ENCODE measurements at regions not wholly inside any gene's neighbourhood (a gene's known extent, or its start where the extent isn't known, plus 50 kb on each side); places are given as distances from the start of the nearest gene placed in this dataset.

DNA sequence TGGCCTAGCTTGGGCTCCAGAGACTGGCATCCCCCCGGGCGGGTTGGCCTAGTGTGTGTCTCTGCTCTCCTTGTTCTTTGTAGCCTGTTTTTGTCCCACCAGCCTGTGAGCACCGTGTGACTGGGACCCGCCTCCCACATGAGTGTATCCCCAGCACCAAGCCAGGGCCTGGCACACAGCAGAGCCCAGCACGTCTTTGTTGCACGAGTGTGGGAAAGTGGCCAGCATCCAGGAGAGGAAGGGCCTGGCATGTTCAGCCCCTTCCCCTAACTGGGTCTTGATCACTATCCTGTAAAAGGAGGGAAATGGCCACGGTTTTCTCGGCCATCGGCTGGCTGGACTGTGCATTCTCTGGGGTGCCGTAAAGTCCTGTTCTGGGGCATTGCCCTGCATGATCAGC, 290.1 kb downstream of the BMP7 start:
- no peak for DNase-seq

GRCh38 chr20:56978475-56978874, 288.0 kb downstream of the BMP7 start:
- DNase-seq: no peak

GRCh38 chr20:56979125-56979524, 287.3 kb downstream of the BMP7 start:
- no peak for DNase-seq

- DNase-seq: no peak
Observed at GRCh38 chr20:56981301-56981700, 285.1 kb downstream of the BMP7 start.

GRCh38 chr20:56983813-56984212, 282.6 kb downstream of the BMP7 start:
- DNase-seq: no peak

- DNase-seq: no peak
Observed at GRCh38 chr20:56985066-56985685, 281.3 kb downstream of the BMP7 start.

- no peak for DNase-seq
Observed at GRCh38 chr20:56986476-56986875, 280.0 kb downstream of the BMP7 start.

- no peak for DNase-seq
Observed at GRCh38 chr20:56986931-56987720, 279.3 kb downstream of the BMP7 start.

DNA sequence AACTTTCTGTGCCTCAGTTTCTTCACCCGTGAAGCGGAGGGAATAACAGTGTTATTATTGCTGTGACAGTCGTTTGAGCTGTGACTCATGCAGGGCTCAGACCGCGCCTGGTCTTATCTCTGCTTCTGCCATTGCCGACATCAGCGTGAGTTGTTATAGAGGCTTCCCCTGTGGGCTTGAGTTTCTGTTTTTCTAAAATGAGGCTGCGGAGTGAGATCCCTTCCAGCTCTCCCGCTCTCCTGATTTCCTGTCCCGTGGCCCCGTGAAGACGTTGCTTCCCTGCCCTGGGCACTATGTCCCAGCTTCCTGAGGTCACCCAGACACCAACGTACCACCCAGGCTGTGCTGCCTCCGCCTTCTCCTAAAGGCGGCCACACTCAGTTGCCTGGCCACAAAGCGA, 278.5 kb downstream of the BMP7 start:
- DNase-seq: no peak

GRCh38 chr20:56988446-56988845, 278.0 kb downstream of the BMP7 start:
- DNase-seq: no peak

DNA sequence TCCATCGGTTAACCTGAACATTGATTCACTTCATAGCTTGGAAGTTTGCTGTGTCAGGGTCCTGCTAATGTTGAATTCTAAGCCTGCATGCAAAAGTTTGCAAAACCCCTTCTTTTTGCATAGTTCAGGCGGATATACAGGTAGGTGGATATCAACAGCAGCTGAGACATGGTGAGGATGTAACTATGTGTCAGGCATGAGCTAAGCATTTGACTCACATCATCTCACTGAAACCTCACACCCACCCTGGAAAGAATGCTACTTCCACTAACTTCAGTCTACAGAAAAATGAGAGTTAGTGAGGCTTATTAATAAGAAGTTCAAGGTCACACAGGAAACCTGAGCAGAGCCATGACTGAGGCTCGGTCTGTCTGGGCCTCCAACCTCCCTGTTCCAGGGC, 276.9 kb downstream of the BMP7 start:
- no peak for DNase-seq

DNA sequence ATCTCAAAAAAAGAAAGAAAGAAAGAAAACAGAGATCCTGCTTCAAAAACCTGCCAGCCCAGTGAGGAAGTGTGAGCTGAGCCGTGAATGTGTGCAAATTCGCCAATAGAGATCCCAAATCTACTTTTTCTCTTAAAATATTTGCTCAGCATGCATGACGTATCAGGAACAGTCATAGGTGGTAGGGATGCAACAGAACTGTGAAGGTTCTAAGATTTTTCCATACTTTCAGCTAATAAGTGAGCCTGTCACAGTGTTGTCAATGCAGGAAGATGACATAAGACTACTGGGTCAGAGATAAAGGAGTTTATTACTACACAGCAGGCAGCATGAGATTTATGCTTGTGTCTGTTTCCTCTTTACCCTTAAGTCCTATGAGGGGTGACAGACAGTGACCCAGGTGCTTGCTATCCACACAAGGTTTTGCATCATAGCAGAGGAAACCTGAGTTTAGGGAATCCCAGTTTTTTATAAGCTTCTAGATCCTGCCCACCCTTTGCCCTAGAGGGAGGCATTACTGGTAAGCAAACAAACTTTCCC, 273.4 kb downstream of the BMP7 start:
- no peak for DNase-seq

DNA sequence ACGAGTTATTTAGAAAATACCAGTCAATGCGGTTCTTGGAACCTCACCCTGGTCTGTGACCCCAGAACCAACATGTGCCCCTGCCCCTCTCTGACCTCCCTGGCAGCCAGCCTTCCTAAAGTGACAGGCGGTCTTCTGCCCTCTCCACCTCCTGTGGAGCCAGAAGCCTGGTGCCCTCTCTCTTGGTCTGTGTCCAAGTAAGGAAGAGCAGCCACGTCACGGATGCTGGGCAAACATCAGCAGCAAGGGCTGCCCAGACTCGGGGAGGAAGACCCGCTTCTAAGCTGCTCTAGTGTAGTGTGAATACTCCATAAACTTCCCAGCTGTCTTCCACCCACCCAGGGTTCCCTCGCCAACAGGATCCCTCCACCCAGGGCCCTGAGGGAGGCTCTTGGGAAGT, 272.4 kb downstream of the BMP7 start:
- DNase-seq: no peak

DNA sequence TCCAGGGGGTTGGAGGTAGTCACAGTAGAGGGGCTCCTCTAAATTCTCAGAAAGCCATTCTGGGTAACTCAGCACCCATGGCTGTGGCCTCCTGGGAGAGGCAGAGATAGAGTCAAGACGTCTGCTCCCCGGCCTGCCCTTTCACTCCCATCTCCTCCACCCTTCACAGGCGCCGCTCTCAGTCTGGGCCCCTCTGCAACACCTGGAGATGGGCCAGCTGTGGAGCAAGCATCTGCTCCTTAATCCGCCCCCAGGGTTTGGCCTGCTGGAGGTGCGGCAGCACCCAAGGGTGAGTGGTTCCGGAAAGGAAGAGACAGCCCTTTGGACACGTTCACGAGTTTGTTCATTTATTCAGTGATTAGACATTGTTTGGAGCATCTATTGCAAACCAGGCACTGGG, 271.3 kb downstream of the BMP7 start:
- no peak for DNase-seq

GRCh38 chr20:56995635-56996075, 270.8 kb downstream of the BMP7 start:
- peak in 1 of 3 experiments; percentile 16 for DNase-seq

DNA sequence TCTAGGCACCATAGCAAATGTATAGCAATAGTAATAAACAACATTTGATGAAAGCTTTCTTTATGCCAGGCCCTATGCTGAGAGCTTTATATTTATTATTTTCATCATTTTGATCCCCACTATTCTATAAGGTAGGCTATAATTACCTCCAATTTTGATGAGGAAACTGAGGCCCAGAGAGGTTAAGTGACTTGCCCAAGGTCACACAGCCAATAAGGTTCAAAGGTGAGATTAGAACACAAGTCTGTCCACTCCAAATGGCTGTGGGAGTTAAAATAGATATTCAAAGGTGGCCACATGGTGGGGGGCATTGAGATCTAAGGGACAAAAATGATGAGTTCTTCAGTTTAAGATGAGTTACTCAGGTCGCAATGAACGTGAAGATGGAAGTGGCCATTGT, 269.9 kb downstream of the BMP7 start:
- DNase-seq: no peak

GRCh38 chr20:56998438-56998837, 268.0 kb downstream of the BMP7 start:
- no peak for DNase-seq

DNA sequence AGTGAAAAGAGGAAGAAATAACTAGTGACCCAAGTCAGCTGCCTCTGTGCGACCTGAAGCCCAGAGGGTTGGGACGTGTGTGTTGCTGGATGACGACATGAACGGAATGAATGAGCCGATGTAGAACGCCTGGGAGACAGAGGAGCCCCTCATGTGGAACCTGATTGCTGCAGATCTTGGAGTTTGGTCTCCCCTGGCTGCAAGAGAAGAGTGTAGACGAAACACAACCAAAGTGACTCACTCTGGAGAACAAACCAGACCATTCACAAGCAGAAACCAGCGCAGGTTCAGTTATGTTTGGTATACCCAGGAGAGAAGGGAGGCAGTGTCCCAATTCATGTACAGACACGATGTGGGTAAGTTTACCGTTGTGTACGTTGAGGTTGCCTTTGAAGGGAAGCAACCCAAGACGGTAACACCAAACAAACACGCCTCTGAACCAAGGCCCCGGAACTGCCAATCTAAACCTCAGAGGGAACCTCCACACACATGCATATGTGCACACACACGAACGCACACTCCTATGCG, 265.9 kb downstream of the BMP7 start:
- no peak for DNase-seq

DNA sequence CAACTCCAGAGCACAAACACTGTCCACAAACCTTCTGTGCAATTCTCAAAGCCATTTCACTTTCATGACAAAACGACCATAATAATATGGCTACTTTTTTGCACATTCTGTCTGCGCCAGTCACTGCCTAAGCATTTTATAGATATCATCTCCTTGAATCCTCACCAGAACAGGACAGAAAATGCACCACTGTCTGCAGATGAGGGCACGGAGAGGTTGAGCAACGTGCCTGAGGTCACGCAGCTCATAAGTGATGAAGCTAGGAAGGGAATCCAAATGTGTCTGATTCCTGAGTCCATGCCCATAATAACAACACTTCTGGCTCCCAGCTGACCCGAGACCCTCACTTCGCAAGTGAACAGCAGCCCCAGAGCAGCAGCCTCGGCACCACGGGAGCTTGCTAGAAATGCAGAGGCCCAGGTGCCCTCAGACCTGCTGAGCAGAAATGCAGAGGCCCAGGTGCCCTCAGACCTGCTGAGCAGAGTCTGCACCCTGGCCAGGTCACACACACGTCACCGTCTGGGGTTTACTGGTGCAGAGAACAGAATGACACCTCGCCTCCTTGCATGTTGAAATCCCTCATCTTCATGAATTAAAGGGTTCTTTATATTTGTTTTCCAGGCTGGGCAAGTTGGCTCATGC, 265.2 kb downstream of the BMP7 start:
- no peak for DNase-seq

GRCh38 chr20:57002066-57002570, 264.3 kb downstream of the BMP7 start:
- DNase-seq: no peak

GRCh38 chr20:57003012-57003411, 263.4 kb downstream of the BMP7 start:
- peak in 1 of 3 experiments; percentile 30 for DNase-seq

DNA sequence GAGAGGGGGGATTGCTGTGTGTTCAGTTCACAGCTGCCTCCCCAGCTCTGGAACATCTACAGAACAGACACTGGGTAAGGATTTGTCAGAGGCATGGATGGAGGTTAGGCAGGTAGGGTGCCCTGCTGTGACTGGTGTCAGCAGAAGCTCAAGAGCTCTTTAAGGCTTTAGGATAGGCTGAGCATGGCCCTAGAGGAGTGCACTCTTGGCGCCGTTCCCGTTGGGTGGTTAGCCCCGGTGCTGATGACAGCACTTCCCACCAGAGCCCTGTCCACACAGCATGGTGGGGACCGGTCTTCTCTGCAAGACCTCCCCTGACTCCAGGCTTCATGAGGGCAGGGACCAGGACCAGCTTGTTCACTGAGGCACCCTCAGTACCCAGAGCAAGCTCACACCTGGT, 262.0 kb downstream of the BMP7 start:
- peak in 1 of 3 experiments; percentile 87 for DNase-seq
